ENCODE measurements at regions not wholly inside any gene's neighbourhood (a gene's known extent, or its start where the extent isn't known, plus 50 kb on each side); places are given as distances from the start of the nearest gene placed in this dataset.
"Not testable (repeated sequence)": the region's sequence is repeated elsewhere in the genome, so short reads cannot be mapped to it uniquely, and the experiment has no call there.

DNA sequence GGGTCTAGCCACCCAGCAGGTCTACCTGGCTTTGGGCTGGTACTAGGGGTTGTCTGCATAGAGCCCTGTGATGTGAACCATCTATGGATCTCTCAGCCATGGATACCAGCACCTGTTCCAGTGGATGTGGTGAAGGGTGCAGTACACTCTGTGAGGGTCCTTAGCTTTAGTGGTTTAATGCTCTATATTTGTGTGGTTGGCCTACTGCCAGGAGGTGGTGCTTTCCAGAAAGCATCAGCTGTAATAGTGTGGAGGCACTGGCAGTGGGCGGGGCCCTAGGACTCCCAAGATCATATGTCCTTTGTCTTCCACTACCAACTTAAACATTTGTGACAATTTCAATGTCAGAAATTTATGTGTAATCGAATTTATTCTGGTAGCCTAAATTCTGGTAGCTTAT lies 1065.1 kb downstream of the RPIA start:
- H3K27ac Mint-ChIP-seq; H3K4me1 Mint-ChIP-seq (ENCODE audit: low read depth); H3K36me3 Mint-ChIP-seq (ENCODE audit: low read depth): not testable (repeated sequence)

DNA sequence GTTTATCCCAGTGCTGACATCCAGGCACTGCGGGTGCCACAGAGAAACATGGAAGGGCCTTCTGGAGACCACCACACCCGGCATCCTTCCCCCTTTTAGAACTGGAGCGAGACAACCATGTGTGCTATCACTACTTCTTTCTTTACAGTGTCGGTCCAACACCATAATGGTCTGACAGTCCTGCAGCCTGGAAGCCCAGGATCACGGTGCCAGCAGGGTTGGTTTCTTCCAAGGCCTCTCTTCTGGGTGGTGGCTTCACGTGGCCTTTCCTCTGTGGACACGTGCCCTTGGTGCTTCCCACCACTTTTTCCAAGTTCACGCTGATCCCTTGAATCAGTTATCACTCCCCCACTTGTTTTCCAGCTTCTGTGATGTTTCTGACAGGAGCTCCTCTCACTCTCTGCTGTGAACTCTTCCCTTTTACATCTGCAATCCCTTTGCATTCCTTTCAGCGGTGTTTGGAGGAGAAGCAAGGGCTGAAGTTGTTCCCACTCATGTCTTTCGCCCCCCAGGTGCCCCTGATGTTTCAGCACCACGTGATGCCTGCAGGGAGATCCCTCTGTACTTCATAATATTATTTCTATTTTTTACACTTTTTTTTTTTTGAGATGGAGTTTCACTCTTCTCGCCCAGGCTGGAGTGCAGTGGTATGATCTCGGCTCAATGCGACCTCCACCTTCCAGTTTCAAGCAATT lies 1067.0 kb downstream of the RPIA start:
- H3K27me3 Mint-ChIP-seq; DNase-seq; H3K36me3 Mint-ChIP-seq (ENCODE audit: low read depth); H3K27ac Mint-ChIP-seq; H3K4me1 Mint-ChIP-seq (ENCODE audit: low read depth); H3K4me3 Mint-ChIP-seq: not testable (repeated sequence)
- H3K9me3 Mint-ChIP-seq, result peaks cover 29% of the 10 kb centered on the region

More for the DNA sequence above, 1065.1 kb downstream of the RPIA start:
- H3K4me3 Mint-ChIP-seq, DNase-seq, H3K27me3 Mint-ChIP-seq: not testable (repeated sequence)
- peaks cover 22% of the 10 kb centered on the region for H3K9me3 Mint-ChIP-seq

DNA sequence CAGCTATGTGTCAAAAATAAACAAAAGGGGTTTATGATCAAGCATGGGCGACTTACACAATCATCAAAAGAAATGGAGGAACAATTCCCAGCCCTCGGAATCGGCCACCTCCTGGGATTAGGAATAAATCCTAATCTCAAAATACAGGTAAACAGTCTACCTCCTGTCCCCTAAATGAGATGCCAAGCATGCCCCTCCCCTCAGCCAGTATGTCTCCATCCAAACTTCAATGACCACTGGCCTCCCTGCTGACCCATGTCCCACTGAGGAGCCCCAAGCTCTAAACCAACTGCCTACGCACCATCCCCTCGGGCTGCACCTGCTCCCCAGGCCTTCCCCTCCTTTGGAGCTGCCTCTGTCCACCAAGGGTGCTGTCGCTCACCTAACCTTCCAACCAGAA lies 1069.3 kb downstream of the RPIA start:
- H3K9me3 Mint-ChIP-seq, result peaks cover 28% of the 10 kb centered on the region
- not testable (repeated sequence) for H3K4me3 Mint-ChIP-seq; H3K36me3 Mint-ChIP-seq (ENCODE audit: low read depth); H3K27ac Mint-ChIP-seq; H3K4me1 Mint-ChIP-seq (ENCODE audit: low read depth); DNase-seq
- peaks cover 14% of the 10 kb centered on the region for H3K27me3 Mint-ChIP-seq

DNA sequence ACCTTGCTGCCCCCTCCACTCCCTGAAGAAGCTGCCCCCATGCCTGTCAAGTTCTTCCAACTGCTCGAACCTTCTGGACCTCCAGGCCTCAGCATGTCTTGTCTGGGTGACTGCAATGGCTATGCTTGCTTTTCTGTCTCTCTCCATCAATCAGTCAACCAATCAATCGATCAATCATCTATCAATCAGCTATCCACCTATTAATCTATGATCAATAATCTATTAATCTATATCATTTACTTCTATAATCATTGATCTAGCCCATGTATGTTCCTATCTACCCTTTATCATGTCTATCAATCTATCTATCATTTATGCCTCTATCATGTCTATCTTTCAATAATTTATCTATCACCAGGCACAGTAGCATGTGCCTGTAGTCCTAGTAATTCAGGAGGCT lies 1069.7 kb downstream of the RPIA start:
- peaks cover 18% of the 10 kb centered on the region for H3K27me3 Mint-ChIP-seq
- H3K27ac Mint-ChIP-seq; H3K4me3 Mint-ChIP-seq; H3K4me1 Mint-ChIP-seq (ENCODE audit: low read depth); DNase-seq; H3K36me3 Mint-ChIP-seq (ENCODE audit: low read depth): not testable (repeated sequence)
- H3K9me3 Mint-ChIP-seq, result peaks cover 27% of the 10 kb centered on the region

DNA sequence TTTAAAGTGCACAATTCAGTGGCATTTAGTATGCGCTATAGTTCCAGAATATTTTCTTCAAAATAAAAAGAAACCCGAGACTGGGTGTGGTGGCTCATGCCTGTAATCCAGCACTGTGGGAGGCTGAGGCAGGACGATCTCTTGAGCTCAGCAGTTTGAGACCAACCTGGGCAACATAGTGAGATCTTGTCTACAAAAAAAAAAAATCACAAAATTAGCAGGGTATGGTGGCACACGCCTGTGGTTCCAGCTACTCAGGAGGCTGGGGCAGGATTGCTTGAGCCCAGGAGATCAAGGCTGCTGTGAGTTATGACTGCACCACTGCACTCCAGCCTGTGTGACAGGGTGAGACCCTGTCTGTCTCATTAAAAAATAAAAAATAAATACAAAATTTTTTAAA lies 1070.4 kb downstream of the RPIA start:
- not testable (repeated sequence) for H3K4me1 Mint-ChIP-seq (ENCODE audit: low read depth); DNase-seq; H3K27ac Mint-ChIP-seq; H3K4me3 Mint-ChIP-seq; H3K36me3 Mint-ChIP-seq (ENCODE audit: low read depth)
- Mint-ChIP-seq H3K9me3 (peaks cover 27% of the 10 kb centered on the region), H3K27me3 (peaks cover 25% of the 10 kb centered on the region)

DNA sequence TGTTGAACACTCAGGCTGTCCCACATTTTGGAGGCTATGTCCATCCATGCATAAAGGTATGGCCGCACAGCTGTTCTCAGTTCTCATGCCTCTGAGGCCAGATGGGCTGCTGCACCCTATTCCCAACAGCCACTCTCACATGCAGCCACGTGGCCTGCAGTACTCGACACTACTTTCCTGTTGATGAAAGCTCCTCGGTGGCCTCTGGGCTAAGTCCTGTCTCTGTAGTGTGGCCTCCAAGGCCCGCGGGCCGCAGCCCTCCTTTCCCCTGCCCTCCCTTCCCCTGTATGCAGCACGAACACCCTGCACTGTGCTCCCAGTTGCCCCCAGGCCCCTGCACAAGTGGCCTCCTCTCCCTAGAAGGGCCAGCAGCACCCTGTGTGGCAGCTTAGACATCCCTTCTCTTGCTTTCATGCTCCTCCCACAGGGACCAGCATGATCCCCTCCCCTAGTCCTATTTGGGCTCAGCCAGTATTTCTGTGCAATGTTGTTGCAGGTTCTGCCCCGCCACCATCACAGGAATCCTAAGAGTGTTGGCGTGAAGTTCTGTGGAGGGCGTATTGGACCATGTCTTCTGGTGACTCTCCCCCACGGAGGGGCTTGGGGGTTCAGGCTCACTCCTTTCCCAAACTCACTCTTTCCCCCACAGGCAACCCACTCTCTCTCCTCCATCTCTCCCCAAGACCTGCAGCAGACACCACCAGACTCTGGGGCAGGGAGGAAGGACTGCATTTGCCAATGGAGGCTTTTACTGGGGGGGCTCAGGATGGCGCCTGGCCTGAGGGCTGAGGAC lies 1071.2 kb downstream of the RPIA start:
- H3K4me3 Mint-ChIP-seq; H3K36me3 Mint-ChIP-seq (ENCODE audit: low read depth); DNase-seq; H3K27ac Mint-ChIP-seq; H3K4me1 Mint-ChIP-seq (ENCODE audit: low read depth): not testable (repeated sequence)
- Mint-ChIP-seq H3K9me3 (peaks cover 32% of the 10 kb centered on the region), H3K27me3 (peaks cover 31% of the 10 kb centered on the region)

DNA sequence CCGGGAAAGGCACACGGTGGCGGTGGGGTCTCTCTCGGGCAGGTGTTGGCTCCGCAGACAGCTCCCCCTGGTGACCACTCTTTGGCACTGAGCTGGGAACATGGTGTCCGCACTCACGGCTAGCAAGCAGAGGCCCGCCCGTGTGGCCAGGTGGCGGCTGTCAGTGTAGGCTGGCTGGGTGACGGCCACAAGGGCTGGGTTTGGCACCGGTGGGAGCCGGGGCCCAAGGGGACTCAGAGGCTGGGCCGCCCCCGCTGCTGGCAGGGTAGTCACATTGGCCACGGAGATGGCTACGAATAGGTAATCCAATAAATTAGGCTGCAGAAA lies 1071.7 kb downstream of the RPIA start:
- no peak for DNase-seq
- peaks cover 35% of the 10 kb centered on the region for H3K27me3 Mint-ChIP-seq
- H3K9me3 Mint-ChIP-seq, result peaks cover 35% of the 10 kb centered on the region
- no peak overlapping the region for H3K27ac Mint-ChIP-seq
- no peak overlapping the region for H3K4me3 Mint-ChIP-seq
- peaks cover 2% of the 10 kb centered on the region for H3K36me3 Mint-ChIP-seq (ENCODE audit: low read depth)
- no peaks in the 10 kb centered on the region for H3K4me1 Mint-ChIP-seq (ENCODE audit: low read depth)

DNA sequence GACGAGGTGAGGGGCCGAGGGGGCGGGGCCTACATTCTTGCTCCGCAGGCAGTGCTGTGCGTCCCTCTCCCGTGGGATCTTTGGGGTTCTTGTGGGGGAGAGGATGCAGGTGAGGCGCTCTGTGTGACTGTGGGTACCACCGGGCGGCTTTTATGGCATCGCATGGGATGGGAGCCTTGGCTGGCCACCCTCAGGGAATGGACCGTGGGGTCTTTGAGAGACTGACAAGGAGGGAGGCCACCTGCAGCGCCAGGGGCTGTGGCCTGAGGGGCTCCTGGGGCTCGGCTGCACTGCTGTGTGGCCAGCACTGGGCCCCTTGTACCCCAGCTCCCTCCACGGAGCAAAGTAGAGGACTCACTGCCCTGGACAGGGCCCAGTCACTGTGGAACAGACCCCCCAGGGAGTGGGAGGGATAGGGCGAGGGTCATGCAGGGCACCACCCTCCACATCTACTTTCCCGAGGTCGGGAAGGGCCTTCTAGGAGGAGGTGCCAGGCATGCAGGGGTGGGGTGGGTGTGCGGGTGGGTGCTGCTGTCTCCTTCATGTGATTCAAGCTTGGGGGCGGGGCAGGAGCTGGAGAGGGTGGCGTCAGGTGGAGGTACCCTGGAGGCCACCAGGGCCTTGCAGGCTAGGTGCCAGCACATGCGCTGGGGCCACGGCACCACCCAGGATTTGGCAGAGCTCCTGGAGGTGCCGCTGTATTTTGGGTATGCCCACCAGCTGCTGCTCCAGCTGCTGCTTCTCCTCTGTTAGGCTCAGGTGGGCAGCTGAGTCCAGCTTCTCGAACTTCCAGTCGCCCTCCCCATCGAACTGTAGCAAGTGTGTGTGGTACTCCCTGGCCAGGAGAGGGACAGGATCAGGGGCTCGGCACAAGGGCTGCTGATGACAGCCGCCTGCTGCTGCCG lies 1072.4 kb downstream of the RPIA start:
- Mint-ChIP-seq H3K27me3 (peaks cover 38% of the 10 kb centered on the region), H3K9me3 (peaks cover 36% of the 10 kb centered on the region), H3K27ac (no peak overlapping the region), H3K36me3 (ENCODE audit: low read depth) (peaks cover 2% of the 10 kb centered on the region), H3K4me1 (ENCODE audit: low read depth) (no peaks in the 10 kb centered on the region), H3K4me3 (no peak overlapping the region)
- DNase-seq, result no peak

DNA sequence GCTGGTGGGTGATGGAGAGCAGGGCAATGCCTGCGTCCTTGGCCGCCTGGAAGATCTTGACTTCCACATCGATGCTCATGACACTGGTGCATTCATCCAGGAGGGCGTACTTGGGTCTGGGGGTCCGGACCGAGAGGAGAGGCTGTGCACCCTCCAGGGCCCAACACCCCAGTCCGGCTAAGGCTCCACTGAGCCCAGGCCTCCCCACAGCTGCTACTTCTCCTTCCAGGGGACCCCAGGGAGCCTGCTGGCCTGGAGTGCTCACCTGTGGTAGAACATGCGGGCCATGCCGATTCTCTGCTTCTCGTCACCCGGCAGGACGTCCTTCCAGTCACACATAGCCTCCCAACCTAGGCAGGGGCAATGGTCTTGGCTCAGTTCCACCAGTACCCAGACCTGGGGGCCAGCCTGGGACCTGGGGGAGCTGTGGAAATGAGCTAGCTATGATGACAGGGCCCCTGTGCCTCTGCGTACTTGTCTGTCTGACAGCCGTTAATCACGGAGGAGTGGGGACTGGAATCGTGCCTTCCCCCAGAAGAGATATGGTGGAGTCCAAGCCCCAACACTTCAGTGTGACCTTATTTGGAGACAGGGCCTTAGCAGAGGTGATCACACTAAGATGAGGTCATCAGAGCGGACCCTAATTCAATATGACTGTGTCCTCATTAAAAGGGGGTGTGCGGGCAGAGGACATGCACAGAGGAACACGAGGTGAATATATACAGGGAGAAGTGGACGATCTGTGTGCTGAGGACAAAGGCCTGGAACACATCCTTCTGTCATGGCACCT lies 1073.3 kb downstream of the RPIA start:
- peaks cover 40% of the 10 kb centered on the region for H3K9me3 Mint-ChIP-seq
- H3K36me3 Mint-ChIP-seq (ENCODE audit: low read depth); H3K4me1 Mint-ChIP-seq (ENCODE audit: low read depth); H3K27ac Mint-ChIP-seq; H3K4me3 Mint-ChIP-seq; DNase-seq: not testable (repeated sequence)
- peaks cover 42% of the 10 kb centered on the region for H3K27me3 Mint-ChIP-seq

DNA sequence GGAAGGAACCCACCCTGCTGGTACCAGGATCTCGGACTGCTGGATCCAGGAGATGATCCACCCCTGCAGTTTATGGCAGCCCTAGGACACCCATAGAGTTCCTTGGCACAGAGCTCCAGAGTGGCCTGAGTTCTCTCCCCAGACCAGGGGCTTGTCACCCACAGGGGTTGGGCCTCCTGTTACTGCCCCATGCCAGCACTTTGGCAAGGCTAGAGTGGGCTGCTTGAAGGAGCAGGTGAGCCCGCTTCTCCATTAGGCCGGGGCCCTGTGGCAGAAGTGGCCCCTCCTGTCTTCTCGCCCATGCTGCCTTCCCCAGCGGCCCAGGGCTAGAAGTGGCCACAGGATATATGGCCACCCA lies 1073.9 kb downstream of the RPIA start:
- not testable (repeated sequence) for H3K4me3 Mint-ChIP-seq; H3K4me1 Mint-ChIP-seq (ENCODE audit: low read depth); H3K27ac Mint-ChIP-seq; H3K36me3 Mint-ChIP-seq (ENCODE audit: low read depth)
- peaks cover 38% of the 10 kb centered on the region for H3K9me3 Mint-ChIP-seq
- DNase-seq, result peak; percentile 25
- peaks cover 42% of the 10 kb centered on the region for H3K27me3 Mint-ChIP-seq

DNA sequence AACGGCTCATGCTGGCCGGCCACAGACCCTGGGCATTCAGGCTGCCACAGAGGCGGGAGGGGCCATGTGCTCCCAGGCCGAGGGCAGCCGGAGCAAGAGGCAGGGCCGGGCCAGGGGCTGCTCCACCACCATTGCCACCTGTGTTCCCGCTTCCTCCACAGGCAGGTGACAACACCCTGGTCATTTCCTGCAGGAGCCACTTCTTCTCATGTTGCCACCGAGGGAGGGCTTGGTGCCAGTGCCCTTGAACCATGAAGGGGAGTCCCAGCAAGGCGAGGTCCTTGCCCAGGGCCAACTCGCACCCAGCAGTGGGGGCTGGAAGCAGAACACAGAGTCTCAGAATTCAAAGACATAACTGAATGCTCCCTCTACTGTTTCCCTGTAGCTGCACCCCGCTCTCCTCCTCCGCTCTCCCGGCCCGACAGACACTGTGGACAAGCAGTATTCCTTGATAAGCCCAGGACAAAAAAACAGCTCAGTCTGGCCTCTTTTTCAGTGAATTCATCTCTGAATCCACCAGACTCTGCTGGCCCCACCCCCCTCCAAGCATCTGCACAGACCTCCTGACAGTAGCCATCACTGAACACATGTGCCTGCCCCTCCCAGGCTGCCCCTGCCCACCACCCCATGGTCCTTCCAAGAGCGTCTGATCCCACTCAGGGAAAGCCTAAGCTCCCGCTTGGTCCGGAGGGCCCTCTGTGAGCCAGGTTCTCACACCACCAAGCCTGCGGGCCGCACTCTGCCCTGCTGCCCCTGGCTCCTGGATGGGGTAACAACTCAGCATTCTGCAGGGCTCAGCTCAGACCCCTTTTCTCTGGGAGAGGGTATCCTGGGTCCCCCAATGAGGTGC lies 1074.9 kb downstream of the RPIA start:
- not testable (repeated sequence) for H3K27ac Mint-ChIP-seq, H3K4me3 Mint-ChIP-seq

DNA sequence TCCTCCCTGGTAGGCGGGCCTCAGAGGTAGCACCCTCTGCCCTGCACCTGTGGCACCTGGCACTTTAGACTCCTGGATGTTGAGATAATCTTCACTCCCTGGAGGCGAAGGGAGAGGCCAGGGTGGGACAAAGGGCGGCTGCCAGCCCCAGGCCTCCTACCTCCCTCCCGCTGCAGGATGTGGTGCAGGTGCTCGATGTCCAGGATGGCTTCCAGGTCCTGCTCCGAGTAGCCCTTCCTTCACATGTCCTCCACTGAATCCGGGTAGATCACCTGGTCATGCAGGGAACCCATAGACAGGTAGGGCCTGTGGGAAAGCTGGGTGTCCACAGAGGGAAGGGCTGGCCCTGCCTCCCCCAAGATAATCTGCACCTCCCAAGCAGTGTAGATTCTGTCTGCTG lies 1075.6 kb downstream of the RPIA start:
- H3K27ac Mint-ChIP-seq; H3K36me3 Mint-ChIP-seq (ENCODE audit: low read depth); H3K4me1 Mint-ChIP-seq (ENCODE audit: low read depth); H3K4me3 Mint-ChIP-seq; DNase-seq: not testable (repeated sequence)
- peaks cover 42% of the 10 kb centered on the region for H3K27me3 Mint-ChIP-seq
- peaks cover 32% of the 10 kb centered on the region for H3K9me3 Mint-ChIP-seq

More for the DNA sequence above, 1074.9 kb downstream of the RPIA start:
- H3K27me3 Mint-ChIP-seq, result peaks cover 42% of the 10 kb centered on the region
- H3K4me1 Mint-ChIP-seq (ENCODE audit: low read depth); H3K36me3 Mint-ChIP-seq (ENCODE audit: low read depth); DNase-seq: not testable (repeated sequence)
- peaks cover 34% of the 10 kb centered on the region for H3K9me3 Mint-ChIP-seq

DNA sequence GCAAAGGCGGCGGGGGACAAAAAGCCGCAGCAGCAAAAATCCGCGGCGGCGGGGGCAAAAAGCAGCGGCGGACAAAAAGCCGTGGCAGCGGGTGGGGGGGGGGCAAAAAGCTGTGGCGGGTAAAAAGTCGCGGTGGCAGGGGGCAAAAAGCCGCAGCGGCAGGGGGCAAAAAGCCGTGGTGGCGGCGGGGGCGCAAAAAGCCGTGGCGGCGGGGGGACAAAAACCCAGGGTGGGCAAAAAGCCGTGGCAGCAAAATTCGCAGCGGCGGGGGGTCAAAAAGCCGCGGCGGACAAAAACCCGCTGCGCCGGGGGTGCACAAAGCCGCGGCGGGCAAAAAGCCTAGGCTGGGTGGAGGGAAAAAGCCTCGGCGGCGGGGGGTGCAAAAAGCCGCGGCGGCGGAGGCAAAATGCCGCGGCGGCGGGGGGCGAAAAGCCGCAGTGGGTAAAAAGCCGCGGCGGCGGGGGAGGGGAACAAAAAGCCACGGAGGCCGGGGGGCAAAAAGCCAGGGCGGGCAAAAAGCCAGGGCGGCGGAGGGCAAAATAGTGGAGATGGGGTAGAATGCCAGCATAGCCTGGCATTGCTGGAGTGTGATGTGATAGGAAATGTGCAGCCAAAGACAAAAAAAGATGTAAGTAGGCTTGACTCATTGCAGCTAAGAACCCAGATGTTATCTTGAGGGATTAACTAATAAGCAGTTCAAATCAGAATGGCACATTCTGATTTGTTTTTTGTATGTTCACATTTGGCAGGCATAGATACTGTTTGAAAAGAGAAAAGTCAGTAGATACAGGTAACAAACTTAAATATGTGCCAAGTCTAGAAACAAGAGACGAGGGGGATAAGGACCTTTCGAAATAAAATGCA lies 1076.3 kb downstream of the RPIA start:
- peaks cover 40% of the 10 kb centered on the region for H3K27me3 Mint-ChIP-seq

More for the DNA sequence above, 1076.3 kb downstream of the RPIA start:
- Mint-ChIP-seq H3K27ac (no peak overlapping the region), H3K36me3 (ENCODE audit: low read depth) (peaks cover 2% of the 10 kb centered on the region), H3K4me3 (no peak overlapping the region), H3K4me1 (ENCODE audit: low read depth) (no peaks in the 10 kb centered on the region), H3K9me3 (peaks cover 32% of the 10 kb centered on the region)
- DNase-seq, result no peak
